Esophagus (tissue), 2 donors: ENCODE measurements at regions not wholly inside any gene's neighbourhood (a gene's known extent, or its start where the extent isn't known, plus 50 kb on each side); places are given as distances from the start of the nearest gene placed in this dataset.

Experiments
- H3K27ac ChIP-seq, 2 donors: one replicate each; pipeline ENCODE4 v1.5.1; 2013; ENCODE audit warnings: low read depth in 2 of 2, mild to moderate bottlenecking in 2 of 2, inconsistent platforms in 1 of 2, low read length in 1 of 2, moderate library complexity in 1 of 2
- H3K27me3 ChIP-seq, 2 donors: one replicate each; pipeline ENCODE4 v1.6.1; 2013; ENCODE audit warnings: low read length in 2 of 2, control low read depth in 1 of 2, mild to moderate bottlenecking in 1 of 2; ENCODE audit not compliant: insufficient read depth in 2 of 2, control insufficient read depth in 1 of 2
- H3K36me3 ChIP-seq, 2 donors: one replicate each; pipeline ENCODE4 v1.6.1; 2013; ENCODE audit warnings: low read length in 1 of 2; ENCODE audit not compliant: control insufficient read depth in 2 of 2, insufficient read depth in 2 of 2
- H3K4me1 ChIP-seq, 2 donors: one replicate each; pipeline ENCODE4 v1.6.1; 2013; ENCODE audit warnings: low read length in 1 of 2; ENCODE audit not compliant: control insufficient read depth in 2 of 2, insufficient read depth in 2 of 2
- H3K4me3 ChIP-seq, 2 donors: one replicate each; pipeline ENCODE4 v1.5.1; 2013; ENCODE audit warnings: low read length in 2 of 2, mild to moderate bottlenecking in 2 of 2, low read depth in 1 of 2, moderate library complexity in 1 of 2
- H3K9me3 ChIP-seq, 2 donors: one replicate each; pipeline ENCODE4 v1.6.1; 2013; ENCODE audit warnings: mild to moderate bottlenecking in 2 of 2, low read depth in 1 of 2, low read length in 1 of 2, moderate library complexity in 1 of 2; ENCODE audit not compliant: control insufficient read depth in 2 of 2, insufficient read depth in 1 of 2
- WGBS, 2 donors: extraction: QIAGEN DNeasy Blood & Tissue Kit; methylation state at CpG; one replicate each; pipeline ENCODE4 v1.1.7; 2013; 5-methylcytosine and 5-hydroxymethylcytosine counted together
- donor health status: healthy with polysubstance abuse.
- donor health status: Bipolar disorder and iron deficiency.

- Histone ChIP-seq H3K4me1 (peaks cover 0 to 6% of the 10 kb centered on the region in 2 donors), H3K4me3 (no peak overlapping the region), H3K9me3 (no peaks in the 10 kb centered on the region), H3K36me3 (no peaks in the 10 kb centered on the region), H3K27ac (no peak overlapping the region), H3K27me3 (no peaks in the 10 kb centered on the region)
- 62 to 63% methylated on average over 1 of the region's 1 CpG for WGBS, 2 donors
Observed at GRCh38 chr10:70939441-70940003, 51.2 kb upstream of the PCBD1 start.

GRCh38 chr10:70940834-70941568 is 52.6 kb upstream of the PCBD1 start:
- no peaks in the 10 kb centered on the region for H3K27me3 ChIP-seq
- WGBS, 2 donors, result 53% methylated on average over 6 of the region's 6 CpGs
- peaks cover 0 to 6% of the 10 kb centered on the region in 2 donors for H3K4me1 ChIP-seq
- no peak overlapping the region for H3K27ac ChIP-seq
- no peaks in the 10 kb centered on the region for H3K36me3 ChIP-seq
- no peaks in the 10 kb centered on the region for H3K9me3 ChIP-seq
- no peak overlapping the region for H3K4me3 ChIP-seq

- H3K27me3 ChIP-seq, result no peaks in the 10 kb centered on the region
- H3K4me1 ChIP-seq, result no peaks in the 10 kb centered on the region
- no peaks in the 10 kb centered on the region for H3K36me3 ChIP-seq
- no peak overlapping the region for H3K4me3 ChIP-seq
- WGBS, 2 donors, result 87 to 93% methylated on average over 6 of the region's 6 CpGs
- no peaks in the 10 kb centered on the region for H3K9me3 ChIP-seq
- H3K27ac ChIP-seq, result no peak overlapping the region
Observed at GRCh38 chr10:70942125-70942524, 53.8 kb upstream of the PCBD1 start.

GRCh38 chr10:70942725-70943124 is 54.4 kb upstream of the PCBD1 start:
- no peaks in the 10 kb centered on the region for H3K27me3 ChIP-seq
- no peaks in the 10 kb centered on the region for H3K9me3 ChIP-seq
- H3K27ac ChIP-seq, result no peak overlapping the region
- H3K36me3 ChIP-seq, result no peaks in the 10 kb centered on the region
- no peaks in the 10 kb centered on the region for H3K4me1 ChIP-seq
- WGBS, 2 donors, result 77 to 79% methylated on average over 3 of the region's 3 CpGs
- no peak overlapping the region for H3K4me3 ChIP-seq

GRCh38 chr10:70943249-70943648 is 54.9 kb upstream of the PCBD1 start:
- 87 to 90% methylated on average over 4 of the region's 4 CpGs for WGBS, 2 donors
- Histone ChIP-seq H3K9me3 (no peaks in the 10 kb centered on the region), H3K4me1 (no peaks in the 10 kb centered on the region), H3K4me3 (no peak overlapping the region), H3K36me3 (no peaks in the 10 kb centered on the region), H3K27ac (no peak overlapping the region), H3K27me3 (no peaks in the 10 kb centered on the region)

GRCh38 chr10:70943841-70944466 is 55.6 kb upstream of the PCBD1 start:
- 83 to 86% methylated on average over 14 of the region's 14 CpGs for WGBS, 2 donors
- no peaks in the 10 kb centered on the region for H3K9me3 ChIP-seq
- H3K36me3 ChIP-seq, result no peaks in the 10 kb centered on the region
- H3K4me1 ChIP-seq, result no peaks in the 10 kb centered on the region
- H3K27ac ChIP-seq, result no peak overlapping the region
- H3K4me3 ChIP-seq, result no peak overlapping the region
- no peaks in the 10 kb centered on the region for H3K27me3 ChIP-seq

- Histone ChIP-seq H3K9me3 (no peaks in the 10 kb centered on the region), H3K4me1 (no peaks in the 10 kb centered on the region), H3K36me3 (no peaks in the 10 kb centered on the region), H3K4me3 (no peak overlapping the region), H3K27ac (no peak overlapping the region), H3K27me3 (no peaks in the 10 kb centered on the region)
- WGBS, 2 donors, result 84 to 89% methylated on average over 5 of the region's 5 CpGs
Observed at GRCh38 chr10:70950037-70950436, 61.7 kb upstream of the PCBD1 start.

- no peaks in the 10 kb centered on the region for H3K27me3 ChIP-seq
- H3K27ac ChIP-seq, result no peak overlapping the region
- no peaks in the 10 kb centered on the region for H3K9me3 ChIP-seq
- H3K4me1 ChIP-seq, result no peaks in the 10 kb centered on the region
- H3K36me3 ChIP-seq, result no peaks in the 10 kb centered on the region
- H3K4me3 ChIP-seq, result no peak overlapping the region
- 86 to 94% methylated on average over 1 of the region's 1 CpG for WGBS, 2 donors
Observed at GRCh38 chr10:70950801-70951200, 62.4 kb upstream of the PCBD1 start.

GRCh38 chr10:70952401-70952800 is 64.0 kb upstream of the PCBD1 start:
- Histone ChIP-seq H3K4me1 (no peaks in the 10 kb centered on the region), H3K27me3 (no peaks in the 10 kb centered on the region), H3K4me3 (no peak overlapping the region), H3K9me3 (no peaks in the 10 kb centered on the region), H3K27ac (no peak overlapping the region), H3K36me3 (no peaks in the 10 kb centered on the region)
- WGBS, 2 donors, result 62 to 78% methylated on average over 4 of the region's 4 CpGs

GRCh38 chr10:70952921-70953320 is 64.6 kb upstream of the PCBD1 start:
- no peaks in the 10 kb centered on the region for H3K36me3 ChIP-seq
- 86 to 88% methylated on average over 5 of the region's 5 CpGs for WGBS, 2 donors
- no peaks in the 10 kb centered on the region for H3K4me1 ChIP-seq
- H3K9me3 ChIP-seq, result no peaks in the 10 kb centered on the region
- no peaks in the 10 kb centered on the region for H3K27me3 ChIP-seq
- H3K4me3 ChIP-seq, result no peak overlapping the region
- no peak overlapping the region for H3K27ac ChIP-seq
